ENCODE measurements at regions not wholly inside any gene's neighbourhood (a gene's known extent, or its start where the extent isn't known, plus 50 kb on each side); places are given as distances from the start of the nearest gene placed in this dataset.

DNA sequence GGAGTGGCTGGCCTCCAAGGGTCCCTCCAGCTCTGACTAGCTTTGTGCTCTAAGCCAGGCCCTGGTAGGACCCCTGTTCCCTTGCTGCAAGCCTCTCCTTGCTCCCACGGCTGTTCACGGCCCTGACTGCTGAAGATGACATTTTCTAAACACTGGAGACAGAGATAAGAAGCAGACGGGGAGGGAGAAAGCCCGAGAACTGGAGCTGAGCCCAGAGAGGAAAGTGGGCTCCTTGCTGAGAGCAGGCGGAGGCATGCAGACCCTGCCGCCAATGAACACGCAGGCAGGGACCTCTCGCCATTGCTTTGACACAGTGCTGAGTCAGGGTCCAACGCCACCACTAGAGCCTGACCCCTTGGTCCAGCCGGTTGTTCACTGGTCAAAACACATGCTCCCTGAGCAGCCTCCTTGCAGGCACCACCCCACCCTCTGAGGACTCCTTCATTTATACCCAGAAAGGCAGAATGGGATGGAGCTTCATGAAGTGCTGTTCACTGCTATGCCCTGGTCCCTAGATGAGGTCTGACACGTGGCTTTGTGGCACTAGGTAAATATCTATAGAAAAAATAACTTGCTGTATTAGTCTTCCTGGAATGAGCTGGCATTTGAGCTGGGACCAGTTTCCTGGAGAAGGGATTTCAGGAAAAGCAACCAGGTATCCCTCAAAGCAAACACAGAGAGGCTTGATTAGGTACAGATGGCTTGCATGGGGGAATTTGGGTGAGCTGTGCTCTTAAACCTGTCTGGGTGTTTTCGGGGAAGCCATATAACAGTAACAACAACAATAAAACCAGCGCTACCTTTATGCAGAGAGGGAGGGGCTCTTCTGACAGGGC, 65.7 kb downstream of the MCFD2 start:
- no peak for TF ChIP-seq CTCF (IDR thresholded peaks at IDR 0.05)
- TF ChIP-seq POLR2A (IDR thresholded peaks at IDR 0.05), result no peak
